ENCODE measurements at regions not wholly inside any gene's neighbourhood (a gene's known extent, or its start where the extent isn't known, plus 50 kb on each side); places are given as distances from the start of the nearest gene placed in this dataset.

DNA sequence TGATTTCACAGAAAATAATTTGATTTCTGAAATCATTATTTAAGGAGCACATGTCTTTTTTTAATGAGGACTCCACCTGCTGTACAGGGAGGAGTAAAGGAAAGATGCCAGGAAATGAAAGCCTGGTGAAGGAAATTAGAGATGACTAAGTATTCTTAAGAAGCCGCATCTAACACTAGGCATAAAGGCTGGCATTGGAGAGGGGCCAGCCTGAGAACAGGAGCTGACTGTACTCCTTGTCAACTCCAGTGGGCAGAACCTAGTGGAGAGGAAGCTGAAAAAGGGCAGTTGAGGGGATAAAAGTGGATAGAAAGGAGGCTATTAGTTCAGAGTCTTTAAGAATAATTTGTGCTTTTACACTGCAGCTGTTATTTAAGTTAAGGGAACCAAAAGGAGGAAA is 393.0 kb downstream of the PPP1R2C start:
- TF ChIP-seq POLR2A (IDR thresholded peaks at IDR 0.05; ENCODE audit: borderline replicate concordance, extremely low read depth, insufficient read depth, insufficient read length): no peak
- no peak for TF ChIP-seq CTCF (IDR thresholded peaks at IDR 0.05 in 2 of 3, conservative IDR thresholded peaks at IDR 0.05 in 1 of 3; ENCODE audit: borderline replicate concordance in 1 of 3, insufficient read depth in 1 of 3, low read depth in 2 of 3, low read length in 2 of 3)
- no peak for TF ChIP-seq CEBPB (IDR thresholded peaks at IDR 0.05; ENCODE audit: low read depth)
- no peak for TF ChIP-seq EZH2 (IDR thresholded peaks at IDR 0.05)
- TF ChIP-seq YY1 (IDR thresholded peaks at IDR 0.05; ENCODE audit: extremely low read depth, insufficient replicate concordance, low read depth, low read length): no peak
- TF ChIP-seq REST (IDR thresholded peaks at IDR 0.05; ENCODE audit: low read depth): no peak
- TF ChIP-seq POLR2AphosphoS5 (IDR thresholded peaks at IDR 0.05; ENCODE audit: low read depth, low read length): no peak
- TF ChIP-seq TCF7L2 (IDR thresholded peaks at IDR 0.05; ENCODE audit: borderline replicate concordance, extremely low read depth, insufficient read depth, insufficient read length): no peak
